D341Med (cell line): ENCODE measurements at regions not wholly inside any gene's neighbourhood (a gene's known extent, or its start where the extent isn't known, plus 50 kb on each side); places are given as distances from the start of the nearest gene placed in this dataset.
"Not testable (repeated sequence)": the region's sequence is repeated elsewhere in the genome, so short reads cannot be mapped to it uniquely, and the experiment has no call there.

Source experiments
- DNase-seq: peaks from one replicate; pipeline ENCODE4 v3.0.0; 2012; ENCODE audit warnings: low spot score

- DNase-seq, result no peak
Observed at GRCh38 chr2:14752295-14752694, 119.8 kb downstream of the LRATD1 start.

GRCh38 chr2:14756122-14756541, 123.6 kb downstream of the LRATD1 start:
- no peak for DNase-seq

- DNase-seq, result no peak
Observed at GRCh38 chr2:14756981-14757657, 124.6 kb downstream of the LRATD1 start.

- DNase-seq, result no peak
Observed at GRCh38 chr2:14759082-14759481, 126.6 kb downstream of the LRATD1 start.

- DNase-seq, result no peak
Observed at GRCh38 chr2:14760169-14760568, 127.7 kb downstream of the LRATD1 start.

GRCh38 chr2:14761118-14761517, 128.6 kb downstream of the LRATD1 start:
- no peak for DNase-seq

GRCh38 chr2:14773696-14774095, 141.2 kb downstream of the LRATD1 start:
- no peak for DNase-seq

- DNase-seq, result no peak
Observed at GRCh38 chr2:14774436-14774968, 142.0 kb downstream of the LRATD1 start.

GRCh38 chr2:14776216-14776615, 143.7 kb downstream of the LRATD1 start:
- no peak for DNase-seq

- DNase-seq, result no peak
Observed at GRCh38 chr2:14778015-14778414, 145.5 kb downstream of the LRATD1 start.

GRCh38 chr2:14779252-14779651, 146.7 kb downstream of the LRATD1 start:
- DNase-seq, result no peak

- DNase-seq, result no peak
Observed at GRCh38 chr2:14781142-14781541, 148.6 kb downstream of the LRATD1 start.

GRCh38 chr2:14788814-14789213, 156.3 kb downstream of the LRATD1 start:
- DNase-seq, result not testable (repeated sequence)

- DNase-seq, result no peak
Observed at GRCh38 chr2:14790041-14790640, 157.6 kb downstream of the LRATD1 start.

GRCh38 chr2:14803994-14804393, 171.5 kb downstream of the LRATD1 start:
- DNase-seq, result no peak

- DNase-seq, result no peak
Observed at GRCh38 chr2:14804902-14805301, 172.4 kb downstream of the LRATD1 start.

- no peak for DNase-seq
Observed at GRCh38 chr2:14806613-14807012, 174.1 kb downstream of the LRATD1 start.

GRCh38 chr2:14815201-14815600, 182.7 kb downstream of the LRATD1 start:
- DNase-seq, result no peak

GRCh38 chr2:14816069-14817060, 183.8 kb downstream of the LRATD1 start:
- DNase-seq, result no peak

GRCh38 chr2:14817848-14818247, 185.3 kb downstream of the LRATD1 start:
- no peak for DNase-seq

GRCh38 chr2:14826518-14826917, 194.0 kb downstream of the LRATD1 start:
- DNase-seq, result no peak

GRCh38 chr2:14827226-14828023, 194.9 kb downstream of the LRATD1 start:
- no peak for DNase-seq
